SU-DHL-6 (cell line): ENCODE measurements at regions not wholly inside any gene's neighbourhood (a gene's known extent, or its start where the extent isn't known, plus 50 kb on each side); places are given as distances from the start of the nearest gene placed in this dataset.

ENCODE experiments used
- CTCF ChIP-seq: fragments of 200-600 bp; sonication (generic); IDR thresholded peaks from one replicate; pipeline ENCODE4 v1.5.1; 2017; ENCODE audit warnings: antibody characterized with exemption, mild to moderate bottlenecking, low read length, moderate library complexity; ENCODE audit not compliant: insufficient read depth, poor library complexity, severe bottlenecking
- EZH2phosphoT487 ChIP-seq: fragments of 200-600 bp; sonication (generic), shearing (Covaris generic); conservative IDR thresholded peaks from 2 replicates; pipeline ENCODE4 v1.6.1; 2018; ENCODE audit warnings: mild to moderate bottlenecking, antibody characterized with exemption, low read length, moderate library complexity, mixed read lengths

GRCh38 chr7:12031186-12031585, 179.9 kb upstream of the TMEM106B start:
- no peak for TF ChIP-seq CTCF
- no peak for TF ChIP-seq EZH2phosphoT487
